T-helper 2 cell treated with Interferon-gamma antibody and Interleukin-4, amounts not matched to agents 100 ng/mL and 5 ng/mL, for 36 hours (primary cell): ENCODE measurements at regions not wholly inside any gene's neighbourhood (a gene's known extent, or its start where the extent isn't known, plus 50 kb on each side); places are given as distances from the start of the nearest gene placed in this dataset.

ENCODE experiments used
- intact Hi-C: fragments of 100-400 bp; cut with micrococcal nuclease; formaldehyde crosslinking; loops from one replicate; pipeline ENCODE4 v1.15.1; 2023

- intact Hi-C loops, result no loop called here
Observed at GRCh38 chr2:118250001-118250400, 161.7 kb downstream of the INSIG2 start.

GRCh38 chr2:118249531-118249930 is 161.3 kb downstream of the INSIG2 start:
- intact Hi-C loops, result no loop called here

- intact Hi-C loops, result no loop called here
Observed at GRCh38 chr2:118246726-118247125, 158.5 kb downstream of the INSIG2 start.

GRCh38 chr2:118246079-118246478 is 157.8 kb downstream of the INSIG2 start:
- intact Hi-C loops, result no loop called here

GRCh38 chr2:118244686-118245085 is 156.4 kb downstream of the INSIG2 start:
- intact Hi-C loops, result no loop called here

GRCh38 chr2:118243031-118243430 is 154.8 kb downstream of the INSIG2 start:
- intact Hi-C loops, result no loop called here

GRCh38 chr2:118242216-118242615 is 153.9 kb downstream of the INSIG2 start:
- intact Hi-C loops, result no loop called here

GRCh38 chr2:118241128-118241527 is 152.9 kb downstream of the INSIG2 start:
- intact Hi-C loops, result no loop called here

- intact Hi-C loops, result no loop called here
Observed at GRCh38 chr2:118240276-118240675, 152.0 kb downstream of the INSIG2 start.

- intact Hi-C loops, result no loop called here
Observed at GRCh38 chr2:118239284-118239683, 151.0 kb downstream of the INSIG2 start.

- intact Hi-C loops, result no loop called here
Observed at GRCh38 chr2:118237451-118237850, 149.2 kb downstream of the INSIG2 start.

GRCh38 chr2:118232796-118233195 is 144.5 kb downstream of the INSIG2 start:
- intact Hi-C loops, result no loop called here

GRCh38 chr2:118232391-118232790 is 144.1 kb downstream of the INSIG2 start:
- intact Hi-C loops, result no loop called here

- intact Hi-C loops, result no loop called here
Observed at GRCh38 chr2:118231759-118232158, 143.5 kb downstream of the INSIG2 start.

GRCh38 chr2:118227698-118228508 is 139.6 kb downstream of the INSIG2 start:
- intact Hi-C loops, result loop anchor here (10.0 kb wide), 1 partner anchor 413 kb away; the partner anchor contains the start of gene DDX18

- intact Hi-C loops, result loop anchor here (10.0 kb wide), 1 partner anchor 411 kb away; the partner anchor contains the start of gene DDX18
Observed at GRCh38 chr2:118225666-118226065, 137.4 kb downstream of the INSIG2 start.

GRCh38 chr2:118224895-118225311 is 136.6 kb downstream of the INSIG2 start:
- intact Hi-C loops, result loop anchor here (1.0 to 10.0 kb wide), 2 partner anchors 85 to 410 kb away; partner anchors contain the start of gene DDX18

GRCh38 chr2:118223992-118224894 is 136.0 kb downstream of the INSIG2 start:
- intact Hi-C loops, result loop anchor here (1.0 to 10.0 kb wide), 4 partner anchors 86 to 641 kb away; partner anchors contain the start of gene DDX18

- intact Hi-C loops, result loop anchor here (2.0 to 10.0 kb wide), 3 partner anchors 177 to 641 kb away; partner anchors contain the start of gene DDX18
Observed at GRCh38 chr2:118223511-118223991, 135.3 kb downstream of the INSIG2 start.

- intact Hi-C loops, result loop anchor here (1.0 to 10.0 kb wide), 4 partner anchors 176 to 642 kb away; partner anchors contain the start of gene DDX18
Observed at GRCh38 chr2:118222672-118223421, 134.6 kb downstream of the INSIG2 start.

GRCh38 chr2:118222273-118222594 is 134.0 kb downstream of the INSIG2 start:
- intact Hi-C loops, result loop anchor here (1.0 to 10.0 kb wide), 4 partner anchors 175 to 643 kb away; partner anchors contain the start of gene DDX18
